ENCODE measurements at regions not wholly inside any gene's neighbourhood (a gene's known extent, or its start where the extent isn't known, plus 50 kb on each side); places are given as distances from the start of the nearest gene placed in this dataset.

DNA sequence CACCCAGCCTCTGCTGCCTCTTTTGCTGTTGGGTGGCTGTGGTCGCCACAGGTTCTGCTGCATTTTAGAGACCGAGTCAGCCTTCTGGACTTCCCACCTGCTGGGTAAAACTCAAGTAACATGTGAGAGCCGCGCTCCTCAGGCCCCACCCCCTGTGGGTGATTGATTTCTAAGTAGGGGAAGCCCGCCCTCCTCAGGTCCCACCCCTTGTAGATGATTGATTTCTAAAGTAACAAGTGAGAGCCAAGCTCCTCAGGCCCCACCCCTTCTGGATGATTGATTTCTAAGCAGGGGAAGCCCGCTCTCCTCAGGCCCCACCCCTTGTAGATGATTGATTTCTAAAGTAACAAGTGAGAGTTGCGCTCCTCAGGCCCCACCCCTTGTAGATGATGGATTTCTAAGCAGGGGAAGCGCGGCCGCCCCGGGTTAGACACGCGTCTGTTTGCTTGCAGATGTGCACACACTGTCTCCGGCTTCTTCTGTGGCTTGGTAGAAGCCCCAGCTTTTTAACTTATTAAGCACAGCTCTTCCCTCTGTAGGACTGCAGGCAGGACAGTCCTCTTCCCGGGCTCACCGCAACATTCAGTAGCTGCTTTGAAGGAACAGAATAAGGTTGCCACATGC is 83.4 kb downstream of the FAM43A start:
- DNase-seq: peak; percentile 74

DNA sequence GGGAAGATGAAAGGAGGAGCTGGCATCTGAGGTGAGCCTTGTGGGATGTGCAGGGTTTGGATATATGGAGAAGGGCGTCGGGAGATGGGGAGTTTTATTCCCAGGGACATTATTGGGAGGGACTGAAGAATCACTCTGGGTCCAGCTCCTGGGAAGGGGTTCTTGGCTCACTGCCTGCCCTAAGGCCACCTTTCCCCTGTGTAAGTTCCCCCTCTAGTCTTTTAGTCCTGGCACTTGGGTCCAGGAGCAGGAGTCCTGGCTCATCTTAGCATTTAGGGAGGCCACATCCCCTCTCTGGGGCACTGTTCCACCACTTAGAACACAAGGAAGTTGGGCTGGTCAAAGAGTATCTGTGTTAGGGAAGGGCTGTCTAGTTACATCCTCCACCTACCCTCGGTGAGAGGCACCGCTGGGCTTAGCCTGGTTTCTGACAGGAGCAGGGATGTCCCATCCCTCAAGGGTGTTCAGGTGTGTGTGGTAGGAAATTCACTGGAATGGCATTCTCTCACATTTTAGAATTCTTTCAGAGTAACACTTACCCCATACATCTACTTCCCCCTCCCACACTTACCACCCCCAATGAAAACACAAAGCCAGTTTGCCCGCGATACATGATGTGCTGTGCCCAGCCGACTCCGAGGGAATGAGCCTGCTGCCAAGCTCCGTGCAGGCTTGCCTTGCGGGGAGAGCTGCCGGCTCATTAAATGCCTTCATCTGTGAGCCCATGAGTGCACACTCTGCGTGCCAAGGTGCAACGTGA is 86.7 kb downstream of the FAM43A start:
- DNase-seq: no peak

DNA sequence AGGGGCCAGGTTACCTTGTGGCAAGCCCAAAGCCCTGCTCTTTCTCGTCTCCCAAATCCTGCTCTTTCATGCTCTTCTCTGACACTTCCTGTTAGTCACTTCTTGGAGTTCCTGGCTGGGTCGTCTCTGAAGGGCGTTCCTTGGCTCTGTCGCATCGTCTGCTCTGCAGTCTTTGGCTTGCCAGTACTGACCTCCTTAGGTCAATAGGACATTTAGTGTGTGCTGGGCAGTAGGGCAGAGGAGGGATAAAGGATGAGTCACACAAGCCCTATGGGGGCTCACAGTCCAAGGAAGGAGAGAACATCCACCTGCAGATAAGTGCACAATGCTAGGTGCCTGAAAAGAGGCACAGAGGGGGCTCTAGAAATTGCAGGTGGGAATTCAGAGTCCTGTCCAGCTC is 87.5 kb downstream of the FAM43A start:
- no peak for DNase-seq

DNA sequence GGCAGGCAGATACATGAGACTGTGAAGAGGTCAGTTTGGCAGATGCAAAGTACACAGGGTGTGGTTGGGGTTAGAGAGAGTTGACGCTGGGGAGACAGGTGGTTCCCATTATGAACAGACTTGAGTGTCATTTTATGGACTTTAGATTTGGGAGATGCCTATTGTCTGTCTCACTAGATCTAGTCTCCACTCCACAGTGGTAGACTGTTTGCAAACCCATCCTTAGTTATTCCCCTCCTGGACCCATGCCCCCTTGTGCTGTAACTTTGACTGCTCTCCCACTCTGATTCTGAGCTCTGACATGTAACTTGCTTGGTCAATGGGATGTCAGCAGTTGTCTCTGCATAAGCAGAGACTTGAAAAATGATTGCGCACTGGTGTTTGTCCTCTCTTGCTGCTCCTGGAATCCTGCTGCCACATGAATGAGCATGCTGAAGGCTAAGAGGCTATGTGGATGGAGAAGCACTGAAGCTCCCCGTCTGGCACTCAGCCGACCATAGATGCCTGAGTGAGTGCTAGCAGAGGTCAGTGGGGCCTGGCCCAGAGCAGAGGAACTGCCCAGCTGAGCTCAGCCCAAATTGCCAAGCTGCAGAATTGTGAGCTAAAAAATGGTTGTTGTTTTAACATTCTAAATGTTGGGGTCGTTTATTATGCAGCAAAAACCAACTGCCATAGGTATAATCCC is 88.2 kb downstream of the FAM43A start:
- DNase-seq: no peak

DNA sequence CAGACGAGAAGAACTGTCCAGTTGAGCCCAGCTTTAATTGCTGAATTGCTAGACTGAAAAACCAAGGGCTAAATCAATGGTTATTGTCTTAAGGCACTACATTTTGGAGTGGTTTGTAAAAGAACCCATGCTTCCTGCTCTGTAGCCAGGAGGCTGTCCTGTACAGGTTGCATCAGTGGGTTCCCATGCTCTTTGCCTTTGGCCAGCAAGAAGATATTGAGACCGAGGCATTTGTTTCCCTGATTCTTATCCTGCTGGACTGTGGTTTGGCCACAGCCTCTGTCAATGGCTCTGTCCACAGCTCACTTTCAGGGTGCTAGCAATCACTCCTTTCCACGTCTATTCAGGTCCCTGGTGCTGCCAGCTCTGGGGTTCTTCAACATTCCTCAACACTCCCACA is 89.6 kb downstream of the FAM43A start:
- no peak for DNase-seq

DNA sequence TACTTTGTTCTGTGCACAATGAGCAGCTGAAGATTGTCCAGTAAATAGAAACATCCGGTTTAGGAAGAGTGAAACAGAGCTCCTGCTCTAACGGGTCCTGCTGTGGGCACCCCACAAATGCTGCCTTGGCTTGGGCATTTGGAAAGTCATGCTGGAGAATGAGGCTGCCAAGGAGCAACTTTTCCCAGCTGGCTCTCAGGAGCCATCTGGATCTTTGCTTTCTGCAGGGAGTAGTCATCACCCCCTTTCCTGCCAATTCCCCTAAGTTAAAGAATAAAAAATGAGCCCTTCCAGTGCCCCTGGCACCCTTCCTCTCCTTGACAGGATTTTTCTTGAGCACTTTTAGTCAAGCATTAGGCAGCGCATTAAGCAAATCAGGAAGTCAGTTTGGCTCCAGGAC is 90.0 kb downstream of the FAM43A start:
- DNase-seq: no peak

DNA sequence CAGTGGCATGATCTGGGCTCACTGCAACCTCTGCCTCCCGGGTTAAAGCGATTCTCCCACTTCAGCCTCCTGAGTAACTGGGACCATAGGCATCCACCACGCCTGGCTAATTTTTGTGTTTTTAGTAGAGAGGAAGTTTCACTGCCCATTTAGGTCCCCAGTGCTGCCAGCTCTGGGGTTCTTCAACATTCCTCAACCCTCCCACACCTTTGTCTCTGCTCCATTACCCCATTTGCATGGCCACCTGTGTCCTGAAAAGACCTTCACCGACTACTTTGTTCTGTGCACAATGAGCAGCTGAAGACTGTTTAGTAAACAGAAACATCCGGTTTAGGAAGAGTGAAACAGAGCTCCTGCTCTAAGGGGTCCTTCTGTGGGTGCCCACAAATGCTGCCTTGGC is 92.0 kb downstream of the FAM43A start:
- no peak for DNase-seq

DNA sequence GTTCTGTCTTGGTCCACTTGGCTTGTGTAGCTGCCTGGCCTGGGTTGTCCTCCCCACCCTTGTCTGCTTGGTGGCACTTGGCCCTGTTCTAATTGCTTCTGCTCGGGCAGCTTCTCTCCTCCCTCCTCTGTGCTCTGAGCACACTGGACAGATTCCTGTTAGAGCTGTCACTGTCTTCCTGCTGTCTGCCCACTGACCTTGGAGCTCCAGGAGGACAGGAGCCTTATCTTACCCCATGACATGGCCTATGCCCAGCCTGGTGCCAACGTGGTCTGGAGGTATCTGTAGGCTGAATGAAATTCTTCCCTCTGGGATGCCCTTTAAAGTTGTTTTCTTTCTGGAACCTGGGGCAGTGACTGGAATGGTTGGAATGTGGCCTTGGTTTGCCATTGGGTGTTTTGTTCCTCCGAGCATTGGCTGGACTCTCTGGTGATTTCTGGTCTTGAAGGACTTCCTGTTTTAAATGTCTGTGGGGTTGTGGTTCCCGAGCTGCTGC is 94.1 kb downstream of the FAM43A start:
- DNase-seq: no peak

DNA sequence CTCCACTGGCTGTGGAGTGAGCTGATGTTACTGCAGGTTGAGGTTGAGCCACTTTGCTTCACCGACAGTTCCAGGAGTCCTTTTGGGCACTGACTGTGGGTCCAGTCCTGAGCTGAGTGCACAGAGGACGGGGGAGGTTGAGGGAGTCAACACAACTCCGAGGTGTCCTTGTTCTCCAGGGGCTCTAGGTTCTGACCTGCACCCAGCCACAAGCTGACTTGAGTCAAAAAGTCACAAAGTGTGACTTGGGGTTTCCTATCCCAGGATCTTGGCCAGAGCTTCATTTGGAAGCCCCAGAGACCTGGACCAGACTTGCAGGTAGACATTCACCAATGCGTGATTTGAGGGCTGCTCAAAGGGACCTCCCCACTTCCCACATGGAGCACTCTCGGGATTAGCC is 95.0 kb downstream of the FAM43A start:
- DNase-seq: no peak

DNA sequence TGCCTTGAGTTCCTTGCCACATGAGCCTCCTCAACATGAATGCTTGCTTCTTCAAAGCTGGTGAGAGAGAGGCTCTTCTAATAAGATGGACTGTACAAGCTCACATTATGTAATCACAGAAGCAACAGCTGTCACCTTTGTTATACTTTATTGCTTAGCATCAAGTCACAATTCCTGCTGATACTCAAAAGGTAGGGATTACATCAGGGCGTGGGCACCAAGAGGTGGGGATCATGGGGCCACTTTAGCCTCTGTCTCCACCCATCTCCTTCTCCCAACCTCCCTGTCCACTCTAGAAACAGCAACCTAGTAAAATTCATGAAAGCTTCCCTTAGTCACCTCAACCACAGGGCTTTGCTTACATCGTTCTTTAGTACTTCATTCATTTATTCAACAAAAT is 95.9 kb downstream of the FAM43A start:
- DNase-seq: no peak

DNA sequence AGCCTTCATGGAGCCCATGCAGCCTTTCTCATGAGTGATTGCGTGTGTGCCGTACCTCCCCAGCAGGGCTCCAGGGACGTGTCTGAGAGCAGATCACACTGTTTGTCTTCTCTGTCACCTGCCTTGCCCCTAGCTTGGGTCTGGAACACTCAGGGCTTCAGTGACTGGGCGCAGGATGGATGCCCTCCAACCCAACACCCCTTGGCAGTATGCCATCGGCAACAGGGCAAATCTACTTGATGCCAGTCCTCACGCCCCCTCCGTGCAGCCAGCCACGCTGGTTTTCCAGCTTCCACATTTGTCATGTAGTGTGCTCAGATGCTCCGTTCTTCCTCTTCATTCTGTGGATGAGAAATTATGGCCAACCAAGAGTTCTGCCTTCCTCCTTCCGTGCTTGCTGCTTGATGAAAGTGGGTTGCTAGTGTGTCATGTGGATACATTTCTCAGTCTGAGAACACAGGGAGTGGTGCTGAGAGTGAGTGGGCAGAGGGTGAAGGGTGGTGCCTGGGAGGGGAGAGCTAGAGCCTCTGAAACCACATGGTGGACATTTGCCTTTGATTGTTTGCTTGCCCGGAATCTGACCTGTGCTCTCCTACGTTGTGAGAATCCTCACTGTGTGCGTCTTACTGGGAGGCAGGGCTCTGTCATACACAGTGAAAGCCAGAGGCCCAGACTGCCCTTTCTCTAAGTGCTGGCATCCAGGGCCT is 97.2 kb downstream of the FAM43A start:
- no peak for DNase-seq

DNA sequence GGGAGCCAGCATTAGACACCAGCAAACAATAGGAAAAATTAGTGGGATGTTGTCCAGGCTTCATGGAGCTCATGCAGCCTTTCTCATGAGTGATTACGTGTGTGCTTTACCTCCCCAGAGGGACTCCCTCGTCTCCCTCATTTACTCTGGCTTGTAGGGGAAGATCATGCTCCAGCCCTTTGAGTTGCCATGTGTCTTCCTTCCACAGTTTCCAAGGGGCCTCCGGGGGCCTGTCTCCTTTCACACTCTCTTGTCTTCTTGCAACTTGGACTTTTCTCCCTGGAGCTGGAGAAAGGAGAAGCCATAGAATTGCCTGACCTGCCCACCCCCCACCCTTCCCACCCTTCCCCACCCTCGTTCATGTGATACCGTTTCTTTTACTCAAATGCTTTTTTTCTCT is 98.7 kb downstream of the FAM43A start:
- no peak for DNase-seq

DNA sequence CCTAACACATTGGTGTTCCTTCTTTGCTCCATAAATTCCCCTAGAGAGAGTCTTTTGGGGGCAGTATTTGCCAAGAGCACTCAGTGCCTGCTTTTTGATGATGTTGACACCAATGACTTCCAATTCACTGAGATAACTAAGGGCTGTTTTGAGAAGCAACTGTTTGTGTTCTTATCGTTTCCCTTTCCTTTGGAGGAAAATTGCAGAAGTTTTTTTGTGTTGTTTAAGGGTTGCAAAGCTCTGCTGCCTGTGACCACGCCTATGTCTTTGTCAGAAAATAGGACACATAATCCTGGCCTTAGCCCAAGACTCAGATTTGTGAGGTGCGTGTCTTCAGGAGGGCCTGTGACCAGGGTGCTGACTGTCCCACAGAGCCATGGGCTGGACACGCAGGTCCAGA is 99.6 kb downstream of the FAM43A start:
- no peak for DNase-seq

DNA sequence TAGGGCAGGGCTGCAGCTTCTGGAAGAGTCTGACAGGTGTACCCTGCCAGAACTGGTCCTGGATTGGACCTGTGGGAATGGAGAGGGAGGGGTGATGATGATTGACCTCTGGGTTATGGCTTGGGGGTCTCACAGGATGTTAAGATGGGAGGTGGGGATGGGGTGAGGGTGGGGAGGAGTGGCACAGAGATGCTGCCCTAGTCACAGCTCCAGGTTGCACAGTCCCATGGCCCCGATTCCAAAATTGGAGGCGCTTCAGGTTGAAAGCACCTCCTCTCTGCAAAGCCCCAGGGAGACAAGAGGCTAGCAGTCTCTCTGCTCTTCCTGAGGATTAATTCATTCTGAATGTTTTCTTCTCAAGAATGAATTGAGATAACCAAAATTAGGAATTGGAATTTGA is 101.4 kb downstream of the FAM43A start:
- DNase-seq: no peak

DNA sequence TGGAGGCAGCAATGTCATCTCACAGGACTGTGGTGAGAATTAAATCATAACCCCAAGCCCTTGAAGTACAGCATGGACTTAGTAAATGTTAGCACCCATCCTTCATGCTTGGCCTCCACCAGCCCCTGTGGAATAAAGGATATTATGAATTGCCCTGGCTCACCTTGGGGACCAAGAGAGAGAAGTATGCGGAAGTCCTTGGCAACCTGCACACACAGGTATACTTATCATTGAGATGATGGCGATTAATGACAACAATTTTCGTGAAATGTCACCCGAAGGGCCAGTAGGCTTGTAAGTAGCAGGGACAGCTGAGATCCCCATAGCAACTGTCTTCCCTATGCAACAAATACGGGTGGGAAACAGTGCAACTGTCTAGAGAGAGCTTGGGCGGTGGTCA is 102.0 kb downstream of the FAM43A start:
- no peak for DNase-seq

DNA sequence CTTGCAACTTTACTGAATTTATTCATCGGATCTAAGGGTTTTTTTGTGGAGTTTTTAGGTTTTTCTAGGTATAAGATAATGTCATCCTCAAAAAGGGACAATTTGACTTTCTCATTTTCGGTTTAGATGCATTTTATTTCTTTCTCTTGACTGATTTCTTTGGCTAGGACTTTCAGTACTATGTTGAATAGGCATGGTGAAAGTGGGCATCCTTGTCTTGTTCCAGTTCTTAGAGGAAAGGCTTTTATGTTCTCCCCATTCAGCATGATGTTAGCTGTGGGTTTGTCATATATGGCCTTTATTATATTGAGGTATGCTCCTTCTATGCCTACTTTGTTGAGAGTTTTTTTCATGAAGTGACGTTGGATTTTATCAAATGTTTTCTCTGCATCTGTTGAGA is 106.7 kb downstream of the FAM43A start:
- no peak for DNase-seq

DNA sequence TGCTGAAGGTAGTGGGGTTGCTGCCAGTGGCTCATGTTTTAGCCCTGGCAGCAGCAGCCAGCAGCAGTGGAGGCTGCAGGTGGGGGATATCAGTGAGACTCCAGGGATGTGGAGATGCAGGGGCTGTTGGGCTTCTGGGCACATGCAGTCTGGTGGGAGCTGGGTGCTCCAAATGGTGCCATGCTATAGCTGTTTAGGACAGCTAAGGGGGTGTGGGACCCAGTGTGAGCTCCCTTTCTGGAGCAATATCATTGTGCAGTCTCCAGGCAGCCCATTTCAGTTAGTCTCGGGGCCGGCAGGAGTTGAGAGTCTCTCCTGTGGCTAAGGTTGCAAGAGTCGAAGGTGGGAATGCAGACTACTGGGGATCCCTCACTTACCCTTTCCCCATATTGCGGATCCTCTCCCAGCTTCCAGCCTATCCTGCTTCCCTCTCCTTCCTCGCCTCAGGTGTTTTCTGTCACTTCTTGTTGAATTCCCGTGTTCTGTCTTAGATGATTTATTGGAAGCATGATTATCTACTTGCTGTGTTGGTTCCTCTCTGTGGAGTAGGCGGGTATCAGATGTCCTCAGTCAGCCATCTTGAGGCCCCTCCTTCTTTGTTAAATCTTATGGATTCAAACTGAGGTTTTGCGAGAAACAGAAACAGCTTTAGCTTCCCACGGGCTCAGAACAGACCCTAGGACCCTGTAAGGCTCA is 112.0 kb downstream of the FAM43A start:
- DNase-seq: no peak

DNA sequence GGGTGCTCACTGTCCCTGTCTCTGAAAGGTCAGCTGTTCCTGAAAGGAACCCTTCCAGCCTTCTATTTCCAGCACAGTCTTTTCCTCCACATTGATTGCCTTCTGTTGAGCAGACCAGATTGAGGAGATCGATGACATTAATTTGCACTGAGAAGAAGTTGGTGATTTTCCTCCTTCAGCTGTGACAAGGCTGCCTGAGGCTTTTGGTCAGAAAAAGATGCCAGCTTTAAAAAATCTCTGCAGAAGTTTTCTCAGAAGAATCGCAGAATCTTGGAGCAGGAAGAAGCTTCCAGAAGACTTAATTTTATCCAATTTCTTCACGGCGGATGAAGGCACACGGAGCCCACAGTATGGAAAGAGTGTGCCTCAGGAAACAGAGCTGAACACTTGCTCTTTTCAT is 112.8 kb downstream of the FAM43A start:
- no peak for DNase-seq

DNA sequence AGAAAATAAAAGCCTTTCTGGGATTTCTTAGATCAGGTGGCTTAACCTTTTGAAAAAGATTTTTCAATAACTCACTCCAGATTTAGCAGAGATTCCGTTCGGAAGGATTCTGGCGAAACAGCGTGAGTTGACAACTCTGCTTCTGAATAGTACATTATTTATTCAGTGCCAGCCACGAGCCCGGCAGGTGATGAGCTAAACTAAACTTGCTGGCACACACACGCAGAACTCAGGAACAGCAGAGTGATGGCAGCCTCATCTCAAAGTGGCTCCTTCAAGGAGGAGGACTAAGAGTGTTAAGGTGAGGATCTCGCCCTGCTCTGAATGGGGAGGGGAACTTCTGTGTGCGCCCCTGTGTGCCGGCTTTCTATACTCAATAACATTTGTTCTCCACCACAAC is 114.3 kb downstream of the FAM43A start:
- no peak for DNase-seq

DNA sequence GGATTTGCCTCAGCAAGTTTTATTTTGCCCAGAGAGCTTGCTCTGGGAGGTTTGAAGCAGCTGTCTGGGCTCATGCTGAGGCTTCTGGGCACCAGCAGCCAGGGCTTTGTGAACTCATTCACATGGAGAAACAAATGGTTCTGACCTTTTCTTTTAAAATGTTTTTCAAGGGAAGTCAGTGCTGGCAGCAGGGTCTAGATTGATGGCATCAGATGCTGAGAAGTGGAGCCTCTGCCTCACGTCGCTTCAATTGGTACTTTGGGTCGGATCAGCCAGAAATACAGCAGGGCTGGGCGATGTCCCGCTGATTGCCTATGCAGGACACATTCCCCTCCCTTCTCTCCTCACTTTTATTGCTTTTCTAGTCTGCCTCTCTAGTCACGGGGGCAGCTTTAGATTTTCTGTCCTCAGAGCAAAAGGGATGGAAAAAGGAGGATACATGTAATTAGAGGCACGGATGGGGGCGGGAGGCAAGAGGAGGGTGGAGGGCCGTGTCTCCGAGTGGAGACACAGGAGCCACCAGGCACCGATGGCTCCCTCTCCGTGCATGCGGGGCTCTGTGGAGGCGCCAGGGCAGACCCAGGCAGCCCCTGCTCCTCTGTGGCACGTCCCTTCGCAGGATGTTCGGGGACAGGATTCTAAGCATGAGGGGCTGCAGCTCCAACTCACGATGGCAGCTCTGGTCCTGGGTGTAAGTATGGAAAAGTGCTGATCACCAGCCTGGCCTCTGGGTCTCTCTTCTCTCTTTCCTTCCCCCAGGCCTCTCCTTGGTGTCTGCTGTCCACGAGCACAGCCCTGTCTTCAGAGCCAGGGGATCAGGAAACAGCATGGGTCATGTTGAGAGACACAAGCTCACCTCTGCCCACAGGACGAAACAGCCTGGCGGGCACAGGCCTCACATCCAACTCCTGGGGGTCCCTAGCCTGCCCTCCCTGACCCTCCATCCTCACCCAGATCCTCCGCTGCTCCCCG is 116.1 kb downstream of the FAM43A start:
- no peak for DNase-seq

DNA sequence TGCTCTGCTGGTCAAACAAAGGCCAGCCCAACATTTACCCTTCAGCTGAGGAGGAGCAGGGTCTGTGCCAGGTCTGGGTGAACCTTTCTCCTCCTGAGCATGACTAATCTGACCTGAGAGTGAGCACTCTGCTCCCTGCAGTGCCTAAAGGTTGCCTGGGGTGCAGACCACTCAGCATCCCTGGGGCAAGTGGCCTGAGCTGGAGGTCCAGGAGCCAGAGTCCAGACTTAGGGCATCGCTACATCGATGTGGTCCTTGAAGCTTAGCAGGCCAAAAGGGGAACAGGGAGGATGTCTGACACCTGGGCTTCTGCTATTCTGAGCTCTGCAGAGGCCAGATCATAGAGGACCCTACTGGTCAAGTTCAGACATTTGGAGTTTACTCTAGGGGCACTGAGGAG is 119.1 kb downstream of the FAM43A start:
- no peak for DNase-seq

DNA sequence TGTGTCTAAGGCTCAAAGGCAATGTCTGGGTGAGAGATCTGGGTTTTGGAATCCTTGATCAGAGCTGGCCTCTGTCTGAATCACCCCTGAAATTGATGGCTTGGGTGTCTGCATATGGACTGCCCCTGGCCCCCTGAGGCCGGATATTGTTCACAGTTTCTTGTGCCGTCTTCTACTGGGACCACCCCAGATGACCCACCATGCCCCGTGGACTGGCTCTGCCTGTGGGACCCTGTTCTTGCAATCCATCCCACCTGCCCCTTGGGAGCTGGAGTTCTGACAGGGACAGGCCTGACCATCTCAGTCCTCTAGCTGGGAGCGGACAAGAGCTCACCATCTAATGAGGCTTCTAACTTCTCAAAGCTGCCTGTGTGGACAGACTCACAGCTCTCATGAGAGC is 119.9 kb downstream of the FAM43A start:
- no peak for DNase-seq
